GM21619 (cell line): ENCODE measurements at regions not wholly inside any gene's neighbourhood (a gene's known extent, or its start where the extent isn't known, plus 50 kb on each side); places are given as distances from the start of the nearest gene placed in this dataset.

ENCODE experiments used
- ATAC-seq: cut with Tn5 transposase; IDR thresholded peaks from one replicate; pipeline ENCODE4 v1.9.1; 2021; ENCODE audit not compliant: unreplicated experiment

DNA sequence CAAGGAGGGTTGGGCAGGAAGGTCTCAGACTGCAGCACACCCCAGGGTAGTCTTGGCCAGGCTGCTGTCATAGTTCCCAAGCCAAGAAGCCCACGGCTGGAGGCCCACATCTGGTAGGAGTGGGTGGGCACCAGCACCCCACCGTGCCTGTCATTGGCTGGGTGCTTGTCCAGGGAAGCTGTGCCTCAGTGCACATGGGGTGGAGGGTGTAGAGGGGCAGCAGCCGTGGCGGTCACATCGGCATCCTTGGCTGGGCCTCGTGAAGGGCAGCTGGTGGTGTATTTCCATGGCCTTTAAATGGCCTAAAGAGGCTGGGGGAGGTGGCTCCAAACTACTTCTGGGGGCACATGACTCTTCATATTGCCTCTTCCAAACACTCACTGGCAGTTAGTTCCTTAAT, 119.6 kb upstream of the USP24 start:
- ATAC-seq: no peak

DNA sequence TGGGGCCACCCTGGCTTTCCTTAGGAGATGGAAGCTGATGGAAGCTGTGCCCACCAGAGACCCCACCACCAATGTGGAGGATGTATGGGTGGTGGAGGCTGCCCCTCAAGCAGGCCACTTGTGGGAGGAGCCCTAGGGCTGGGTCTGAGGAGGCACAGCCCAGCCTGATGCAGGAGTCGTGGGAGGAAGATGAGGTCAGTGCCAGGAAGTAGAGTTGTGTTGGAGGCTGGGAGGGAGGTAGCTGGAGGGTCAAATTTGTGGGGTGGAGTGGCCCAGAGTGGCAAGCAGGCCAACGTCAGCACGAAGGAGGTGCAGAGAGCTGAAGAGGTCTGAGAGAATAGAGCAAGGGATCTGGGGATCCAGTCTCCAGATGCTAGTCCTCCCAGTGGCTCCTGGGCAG, 119.0 kb upstream of the USP24 start:
- ATAC-seq: no peak

DNA sequence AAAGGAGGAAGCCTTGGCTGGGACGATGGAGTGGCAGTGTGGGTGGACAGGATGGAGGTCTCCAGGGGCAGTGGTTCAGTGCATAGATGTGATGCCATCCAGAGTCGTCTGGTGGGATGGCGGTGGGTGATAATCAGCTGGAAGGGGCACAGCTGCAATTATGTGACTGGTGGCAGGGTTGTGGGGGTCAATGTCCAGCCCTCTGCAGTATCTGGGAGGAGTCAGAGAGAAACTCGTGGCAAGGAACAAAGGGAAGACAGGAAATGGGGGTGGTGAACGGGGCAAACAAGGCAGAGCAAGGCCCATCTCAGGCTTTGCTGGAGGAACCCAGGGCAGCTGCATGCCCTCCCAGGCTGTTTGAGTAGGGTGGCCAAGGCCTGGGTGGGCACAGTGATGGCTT, 118.3 kb upstream of the USP24 start:
- no peak for ATAC-seq

DNA sequence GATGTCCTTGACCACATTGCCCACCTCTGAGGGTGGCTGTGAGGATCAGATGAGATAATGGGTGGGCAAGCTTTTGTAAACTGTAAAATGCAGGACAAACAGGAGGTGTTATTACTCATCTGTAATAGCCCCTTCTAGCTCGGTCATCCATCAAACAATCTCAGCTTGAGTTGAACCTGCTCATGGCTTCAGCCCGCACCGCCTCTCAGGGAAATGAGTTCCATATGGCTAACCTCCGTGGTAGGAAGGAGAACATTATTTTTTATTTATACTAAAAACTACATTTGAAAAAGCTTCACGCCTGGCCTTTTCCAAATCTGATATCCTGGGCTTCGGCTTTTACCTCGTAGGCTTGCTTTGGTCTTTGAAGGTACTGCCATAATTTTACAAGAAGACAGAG, 116.2 kb upstream of the USP24 start:
- ATAC-seq: no peak

DNA sequence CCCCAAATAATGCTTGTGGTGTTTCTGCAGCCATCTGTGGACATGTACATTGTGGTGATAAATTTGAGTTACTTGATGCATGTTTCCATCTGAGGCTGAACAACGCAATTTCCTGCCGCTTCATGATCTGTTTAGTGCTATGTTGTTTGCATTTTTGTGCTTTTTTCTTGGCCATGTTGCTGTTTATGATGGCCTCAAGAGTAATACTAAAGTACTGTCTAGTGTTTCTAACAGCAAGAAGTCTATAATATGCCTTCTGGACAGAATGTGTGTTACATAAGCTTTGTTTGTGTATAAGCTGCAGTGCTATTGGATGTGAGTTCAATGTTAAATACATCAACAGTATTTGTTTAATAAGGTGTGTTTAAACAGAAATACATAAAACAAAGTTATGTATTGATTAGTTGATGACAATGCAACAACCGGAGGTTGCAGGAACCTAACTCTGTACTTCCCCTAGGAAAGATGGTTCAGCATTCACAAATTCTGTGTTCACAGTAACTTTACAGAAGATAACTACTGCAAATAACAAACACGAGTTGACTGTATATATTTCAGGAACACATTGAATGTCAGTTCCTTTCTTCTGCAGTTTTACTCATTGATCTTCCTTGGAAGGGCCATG, 114.8 kb upstream of the USP24 start:
- ATAC-seq: no peak

DNA sequence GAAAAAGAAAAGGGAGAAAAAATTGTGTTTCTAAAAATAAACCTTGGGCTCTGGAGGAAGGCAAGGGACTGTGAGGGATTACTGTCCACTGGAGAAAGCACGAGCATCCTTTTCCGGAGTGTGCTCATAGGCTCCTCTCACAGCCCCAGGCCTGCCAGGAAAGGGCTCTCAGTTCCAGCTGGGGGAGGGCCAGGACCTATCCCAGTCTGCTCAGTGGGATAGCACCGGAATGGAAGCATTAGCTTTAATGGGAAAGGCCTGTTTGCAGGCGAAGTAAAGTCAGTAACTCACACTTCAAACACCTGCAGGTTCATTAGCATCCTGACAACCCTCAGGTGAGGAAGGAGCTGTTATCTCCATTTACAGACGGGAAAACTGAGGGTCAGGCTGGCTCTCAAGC, 113.9 kb upstream of the USP24 start:
- no peak for ATAC-seq

DNA sequence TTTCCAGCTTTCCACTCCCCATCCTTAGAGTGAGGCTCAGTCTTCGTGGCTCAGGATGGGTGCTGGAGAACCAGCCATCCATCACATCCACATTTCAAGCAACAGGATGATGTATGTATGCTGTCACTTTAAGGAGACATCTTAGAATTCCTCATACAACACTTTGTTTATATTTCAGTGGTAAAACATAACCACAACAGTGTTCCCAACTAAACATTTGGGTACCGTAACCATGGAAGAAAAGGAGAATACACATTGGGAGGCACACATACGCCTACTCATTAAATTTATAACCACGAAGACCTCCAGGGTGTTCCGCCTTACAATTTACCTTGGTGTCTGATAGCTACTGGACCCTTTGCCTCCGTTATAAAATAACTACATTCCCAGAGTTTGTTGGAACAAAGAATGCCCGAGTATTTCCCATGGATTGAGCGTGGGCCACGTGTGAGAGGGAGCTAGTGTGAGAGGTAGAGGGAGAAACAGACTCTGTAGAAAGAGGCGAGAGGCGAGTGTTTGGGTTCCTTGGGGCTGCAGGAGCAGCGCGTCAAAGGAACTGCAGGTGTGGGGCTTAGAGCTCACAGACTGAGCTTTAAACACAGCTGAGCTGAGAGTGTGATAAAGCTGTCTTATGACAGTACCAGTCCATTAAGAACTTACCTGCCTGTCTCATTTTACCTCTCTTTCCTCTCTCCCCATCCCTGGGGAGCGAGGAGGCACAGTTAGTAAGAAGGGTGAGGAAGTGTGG, 111.5 kb upstream of the USP24 start:
- ATAC-seq: no peak

DNA sequence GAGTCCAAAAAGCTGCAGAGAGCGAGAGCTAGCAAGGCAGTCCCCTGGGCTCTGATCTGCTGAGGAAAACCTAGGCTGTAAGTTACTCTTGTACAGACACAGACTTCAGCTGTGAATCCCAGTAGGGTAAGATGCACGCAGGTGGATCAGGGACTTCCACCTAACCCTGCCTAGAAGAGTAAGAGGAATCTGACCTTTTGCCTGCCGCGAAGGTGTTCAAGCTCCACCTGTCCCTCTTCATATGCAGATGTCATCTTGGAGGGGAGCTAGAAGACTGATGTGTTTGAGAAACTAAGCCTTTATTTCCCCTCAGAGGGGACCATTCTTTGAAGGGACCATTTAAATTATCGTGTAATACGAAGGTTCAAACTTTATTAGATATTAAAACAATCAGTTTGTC, 108.6 kb upstream of the USP24 start:
- no peak for ATAC-seq

DNA sequence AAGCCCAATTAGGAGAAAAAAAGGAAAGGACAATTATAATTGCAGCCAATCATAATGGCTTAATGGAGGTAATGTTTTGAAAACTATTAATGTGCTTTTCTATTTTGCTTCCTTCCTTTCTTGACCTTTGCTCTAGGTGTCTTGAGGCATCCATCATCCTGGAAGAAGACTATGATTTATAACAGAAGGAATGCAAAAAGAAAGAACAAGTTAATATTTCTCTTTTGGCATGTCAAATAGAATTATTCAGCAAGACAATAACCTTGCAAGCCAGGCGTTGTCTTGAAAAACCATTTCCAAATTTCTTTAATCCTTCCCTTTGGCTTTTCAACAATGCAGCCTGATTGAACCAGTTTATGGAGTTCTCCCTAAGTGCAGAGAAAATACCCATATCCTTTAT, 107.7 kb upstream of the USP24 start:
- ATAC-seq: no peak

DNA sequence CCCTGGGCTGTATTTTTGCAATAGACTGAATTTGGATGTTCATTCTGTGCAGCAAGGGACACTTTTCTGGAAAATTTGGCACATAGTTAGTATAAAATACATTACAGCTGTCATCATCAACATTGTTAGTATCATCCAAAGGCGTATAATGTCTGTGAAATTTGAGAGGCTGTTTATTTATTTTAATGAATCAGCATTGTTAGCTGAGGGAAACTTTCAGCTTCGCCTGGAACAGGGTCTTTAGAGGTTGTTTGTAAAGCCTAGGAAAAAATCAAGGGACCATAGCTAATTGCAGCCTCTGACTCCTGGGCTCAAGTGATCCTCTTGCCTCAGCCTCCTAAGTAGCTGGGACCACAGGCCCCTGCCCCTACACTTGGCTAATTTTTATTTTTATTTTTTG, 106.8 kb upstream of the USP24 start:
- ATAC-seq: no peak

DNA sequence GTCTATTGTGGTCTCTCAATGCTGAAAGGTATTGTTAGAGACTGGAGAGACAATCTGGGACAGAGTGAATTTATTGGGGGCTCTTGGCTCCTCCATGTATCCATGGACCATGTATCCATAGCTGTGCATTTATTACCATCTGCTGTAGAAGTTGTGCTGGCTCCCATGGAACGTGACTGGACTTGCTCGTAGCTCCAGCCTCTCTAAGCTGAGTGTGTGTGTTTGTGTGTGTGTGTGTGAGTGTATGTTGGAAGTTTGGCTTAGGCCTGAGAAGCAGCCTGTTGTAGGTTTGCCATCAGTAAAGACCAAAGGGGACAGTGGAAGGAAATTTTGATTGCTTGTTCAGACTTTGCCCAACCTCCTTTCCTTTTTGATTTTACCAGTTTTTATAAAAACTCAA, 105.7 kb upstream of the USP24 start:
- no peak for ATAC-seq

DNA sequence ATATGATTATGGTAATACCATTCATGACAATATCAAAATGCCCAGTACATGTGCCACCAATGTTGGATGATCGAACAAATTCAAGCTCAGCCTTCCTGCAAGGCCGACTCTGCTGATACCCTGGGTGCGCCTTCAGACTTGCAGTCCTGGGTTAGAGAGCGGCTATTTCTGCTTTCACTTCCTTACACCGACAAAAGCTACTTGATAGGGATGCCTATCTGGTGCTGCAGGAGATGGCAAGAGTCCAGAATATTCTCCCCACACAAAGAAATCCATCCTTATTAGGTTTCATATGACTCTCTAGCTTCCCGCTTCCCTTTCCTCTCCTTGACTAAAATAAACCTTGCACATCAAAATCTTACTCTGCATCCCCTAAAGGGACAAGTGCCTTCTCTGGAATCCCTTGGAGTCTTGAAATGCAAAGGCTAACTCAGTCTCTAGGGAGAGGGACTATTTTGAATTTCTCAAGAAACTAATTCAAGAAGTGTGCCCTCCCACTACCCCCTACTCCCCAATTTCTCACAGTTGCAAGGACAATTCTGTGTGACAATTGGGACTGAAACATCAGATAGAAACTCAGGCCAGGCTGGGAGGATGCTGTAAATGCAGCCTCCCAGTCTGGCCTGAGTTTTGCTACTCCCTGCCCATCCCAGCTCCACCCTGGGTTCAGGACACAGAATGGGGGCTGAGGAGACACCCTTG, 103.1 kb upstream of the USP24 start:
- ATAC-seq: no peak

DNA sequence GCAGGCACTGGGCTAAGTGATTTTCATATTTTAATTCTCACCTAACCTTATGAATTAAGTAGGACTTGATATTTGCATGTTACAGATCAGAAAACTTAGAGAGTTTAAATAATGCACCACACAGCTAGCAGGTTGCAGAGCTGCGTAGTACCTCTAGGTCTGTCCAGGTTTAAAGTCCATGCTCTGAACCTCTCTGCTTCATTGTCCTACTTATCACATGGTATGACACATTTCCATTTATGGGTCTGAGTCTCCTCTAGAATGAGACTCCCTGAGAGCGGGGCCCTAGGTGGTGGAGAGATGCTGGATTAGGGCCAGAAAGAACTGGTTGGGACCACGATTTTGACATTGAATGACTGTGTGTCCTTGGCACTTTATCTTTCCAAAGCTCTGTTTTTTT, 102.5 kb upstream of the USP24 start:
- no peak for ATAC-seq

DNA sequence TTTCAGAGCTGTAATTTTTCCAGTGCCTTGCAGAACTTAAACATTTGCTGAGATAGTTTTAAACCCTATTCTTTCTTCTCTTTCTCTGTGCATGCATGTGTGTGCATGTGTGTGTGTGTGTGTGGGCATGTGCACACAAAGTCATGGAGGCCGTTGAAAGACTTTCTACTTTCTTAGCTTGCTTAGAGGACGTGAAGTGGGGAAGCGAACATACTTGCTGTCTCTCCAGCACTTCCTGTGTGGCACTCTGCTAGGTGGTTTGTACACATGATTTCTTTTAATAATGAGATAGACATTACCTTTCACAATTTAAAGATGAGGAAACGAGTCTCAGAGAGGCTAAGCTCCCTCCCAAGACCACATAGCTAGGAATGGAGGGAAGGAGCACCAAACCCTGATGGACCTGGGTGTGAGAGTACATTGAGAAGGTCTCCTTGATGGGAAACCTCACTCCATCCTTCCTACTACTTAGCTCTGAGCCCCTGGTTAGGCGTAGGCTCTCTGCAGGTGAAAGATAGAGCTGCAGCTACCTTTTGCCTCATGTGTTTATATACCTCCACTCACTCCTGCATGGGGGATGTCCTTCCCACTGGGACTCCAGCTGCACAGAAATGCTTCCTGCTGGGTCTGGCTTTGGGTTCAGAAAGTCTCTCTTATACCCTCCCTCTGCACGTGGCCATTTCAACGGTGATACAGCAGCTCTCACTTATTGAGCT, 101.9 kb upstream of the USP24 start:
- ATAC-seq: no peak

DNA sequence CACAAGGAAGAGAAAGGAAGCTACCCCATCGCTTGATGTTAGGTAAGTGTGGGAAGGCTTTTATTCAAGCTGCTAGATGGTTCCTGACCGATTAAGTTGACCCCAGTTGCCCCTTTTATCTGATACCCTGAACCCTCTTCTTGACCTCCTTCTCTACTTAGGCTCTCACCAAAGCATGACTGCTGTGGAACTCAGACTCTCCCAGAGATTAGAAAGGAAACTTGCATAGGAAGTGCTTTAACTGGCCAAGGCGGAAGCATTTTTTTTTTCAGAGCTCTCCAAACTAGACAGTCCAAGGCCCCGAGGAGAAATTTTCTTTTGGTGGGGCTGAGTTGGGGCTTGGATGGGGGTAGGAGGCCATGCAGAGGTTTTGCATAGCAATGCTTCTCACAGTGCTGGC, 101.3 kb upstream of the USP24 start:
- no peak for ATAC-seq

DNA sequence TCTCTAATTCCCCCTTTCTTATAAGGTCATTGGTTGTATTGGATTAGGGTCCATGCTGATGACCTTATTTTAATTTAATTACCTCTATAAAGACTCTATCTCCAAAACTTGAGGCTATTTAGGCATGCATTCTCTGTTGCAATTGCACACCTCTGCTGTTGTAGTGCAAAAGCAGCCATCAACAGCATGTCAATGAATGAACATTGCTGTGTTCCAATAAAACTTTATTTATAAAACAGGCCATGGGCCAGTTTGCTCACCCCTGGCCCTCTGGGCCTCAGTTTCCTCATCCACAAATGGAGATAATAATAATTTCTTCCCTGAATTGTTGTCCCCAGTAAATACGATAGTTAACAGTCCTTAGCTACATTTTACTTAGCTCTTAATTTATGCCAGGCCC, 100.4 kb upstream of the USP24 start:
- no peak for ATAC-seq

DNA sequence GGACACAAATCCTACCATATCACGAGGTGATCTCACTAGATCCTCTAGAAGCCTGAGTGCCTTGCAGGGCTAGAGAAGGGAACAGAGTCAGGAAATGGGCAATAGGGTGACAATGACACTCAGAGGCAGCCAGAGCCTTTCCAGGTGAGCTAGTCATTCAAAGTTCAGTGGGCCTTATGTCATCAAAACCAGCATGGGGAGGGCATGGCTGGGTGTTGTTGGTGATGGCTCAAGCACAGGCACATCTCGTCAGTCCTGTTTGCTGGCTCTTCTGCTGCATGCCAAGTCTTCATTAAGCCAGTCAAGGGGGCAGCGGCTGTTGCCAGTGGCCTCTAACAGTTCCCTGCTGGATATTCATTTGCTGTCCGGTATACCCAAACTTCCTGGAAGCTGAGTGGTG, 99.6 kb upstream of the USP24 start:
- ATAC-seq: no peak

DNA sequence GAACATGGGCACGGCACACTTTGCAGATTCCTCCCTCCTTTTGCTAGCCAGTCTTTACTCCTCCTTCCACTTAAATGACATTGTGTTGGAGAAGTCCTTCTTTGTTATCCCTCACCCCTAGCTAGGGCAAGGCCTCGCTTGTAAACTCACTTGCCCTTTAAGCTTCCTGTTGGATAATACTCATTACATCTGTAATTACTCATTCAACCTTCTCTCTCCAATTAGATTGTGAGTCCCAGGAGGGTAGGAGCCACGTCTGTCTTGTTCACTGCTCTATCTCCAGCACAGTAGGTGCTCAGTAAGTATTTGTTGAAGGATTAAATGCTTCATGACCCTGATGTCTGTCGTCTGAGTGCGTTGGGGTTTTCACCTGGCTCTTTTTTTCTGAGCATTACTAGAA, 98.7 kb upstream of the USP24 start:
- ATAC-seq: no peak

DNA sequence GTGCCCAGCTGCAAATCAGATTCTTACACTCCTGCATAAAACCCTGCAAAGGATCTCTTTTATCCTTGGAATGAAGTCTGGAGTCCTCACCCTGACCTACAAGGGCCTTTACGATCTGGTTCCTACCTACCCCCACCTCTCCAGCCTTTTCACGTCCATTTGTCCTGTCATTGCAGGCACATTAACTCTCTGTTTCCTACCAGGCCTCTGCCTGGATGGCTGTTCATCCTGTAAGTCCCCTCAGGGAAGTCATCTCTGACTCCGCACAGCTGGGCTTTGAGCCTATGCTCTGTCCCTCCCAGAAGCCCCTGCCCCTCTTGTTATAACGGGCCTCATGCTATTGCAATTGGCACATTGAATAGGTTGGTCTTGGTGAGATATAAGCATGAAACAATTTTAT, 96.8 kb upstream of the USP24 start:
- no peak for ATAC-seq

DNA sequence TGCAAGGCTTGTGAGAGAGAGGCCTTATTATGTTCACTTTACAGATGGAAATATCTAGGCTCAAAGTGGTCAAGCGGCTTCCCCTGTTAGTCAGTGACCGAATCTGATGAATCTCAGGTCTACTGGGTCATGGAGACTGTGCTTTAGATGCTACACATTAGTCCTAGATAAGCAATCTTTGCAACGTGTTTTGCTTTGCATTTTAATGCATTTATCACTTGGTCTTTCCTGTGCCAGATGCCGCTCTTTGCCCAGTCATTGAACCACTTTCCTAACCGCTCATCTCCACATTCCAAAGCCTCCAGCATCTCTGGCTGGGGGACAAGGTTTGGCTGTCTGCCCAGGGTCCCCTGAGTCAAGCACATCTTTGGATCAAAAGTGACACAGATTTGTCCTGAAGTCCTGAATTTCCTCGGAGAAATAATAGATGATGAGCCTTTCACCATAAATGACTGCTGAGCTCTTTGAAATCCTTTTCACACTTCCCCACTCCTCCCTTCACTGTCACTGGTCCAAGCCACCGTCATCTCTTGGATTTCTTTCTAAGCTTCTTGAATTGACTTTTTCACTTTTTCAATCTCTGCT, 96.0 kb upstream of the USP24 start:
- no peak for ATAC-seq

DNA sequence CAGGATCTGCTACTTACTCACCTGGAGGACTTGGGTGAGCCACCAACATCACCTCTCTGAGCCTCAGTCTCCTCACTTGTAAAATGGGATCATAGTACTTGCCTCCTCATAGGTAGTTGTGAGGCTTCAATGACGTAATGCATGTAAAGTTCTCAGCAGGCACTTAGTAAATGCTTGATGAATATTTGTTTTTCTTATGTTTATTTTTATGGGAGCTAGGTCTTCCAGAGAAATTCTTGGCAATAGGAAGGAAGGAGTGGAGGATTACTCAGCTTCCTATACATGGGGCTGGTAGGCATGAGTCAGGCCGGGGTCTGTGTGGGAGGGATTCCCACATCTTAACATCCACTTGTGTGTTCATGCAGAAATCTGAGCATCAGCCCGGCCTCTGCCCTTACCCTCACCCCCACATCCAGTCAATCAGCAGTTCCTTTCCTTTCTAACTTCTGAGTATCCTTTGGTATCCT, 95.4 kb upstream of the USP24 start:
- ATAC-seq: no peak
